Esophagus squamous epithelium (tissue), 4 donors: ENCODE measurements at regions not wholly inside any gene's neighbourhood (a gene's known extent, or its start where the extent isn't known, plus 50 kb on each side); places are given as distances from the start of the nearest gene placed in this dataset.

ENCODE experiments used
- POLR2A ChIP-seq, 4 donors: fragments of 450-650 bp; IDR thresholded peaks; one replicate each; pipeline ENCODE4 v1.6.1; 2017; ENCODE audit warnings: antibody characterized with exemption in 4 of 4, mild to moderate bottlenecking in 4 of 4, moderate library complexity in 3 of 4
- TF ChIP-seq, protein P1 (sequence below), 6 experiments: fragments of 450-650 bp in 4 of 6; fragments of 200-600 bp in 2 of 6; sonication (generic) in 2 of 6; IDR thresholded peaks; one replicate each; pipeline ENCODE4 v1.5.1; 2016 to 2019; ENCODE audit warnings: antibody characterized with exemption in 6 of 6, mild to moderate bottlenecking in 4 of 6, moderate library complexity in 4 of 6

GRCh38 chr11:28491431-28491830, 383.2 kb downstream of the METTL15 start:
- TF ChIP-seq, protein P1, sequence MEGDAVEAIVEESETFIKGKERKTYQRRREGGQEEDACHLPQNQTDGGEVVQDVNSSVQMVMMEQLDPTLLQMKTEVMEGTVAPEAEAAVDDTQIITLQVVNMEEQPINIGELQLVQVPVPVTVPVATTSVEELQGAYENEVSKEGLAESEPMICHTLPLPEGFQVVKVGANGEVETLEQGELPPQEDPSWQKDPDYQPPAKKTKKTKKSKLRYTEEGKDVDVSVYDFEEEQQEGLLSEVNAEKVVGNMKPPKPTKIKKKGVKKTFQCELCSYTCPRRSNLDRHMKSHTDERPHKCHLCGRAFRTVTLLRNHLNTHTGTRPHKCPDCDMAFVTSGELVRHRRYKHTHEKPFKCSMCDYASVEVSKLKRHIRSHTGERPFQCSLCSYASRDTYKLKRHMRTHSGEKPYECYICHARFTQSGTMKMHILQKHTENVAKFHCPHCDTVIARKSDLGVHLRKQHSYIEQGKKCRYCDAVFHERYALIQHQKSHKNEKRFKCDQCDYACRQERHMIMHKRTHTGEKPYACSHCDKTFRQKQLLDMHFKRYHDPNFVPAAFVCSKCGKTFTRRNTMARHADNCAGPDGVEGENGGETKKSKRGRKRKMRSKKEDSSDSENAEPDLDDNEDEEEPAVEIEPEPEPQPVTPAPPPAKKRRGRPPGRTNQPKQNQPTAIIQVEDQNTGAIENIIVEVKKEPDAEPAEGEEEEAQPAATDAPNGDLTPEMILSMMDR (IDR thresholded peaks at IDR 0.05), result no peak
- no peak for TF ChIP-seq POLR2A (IDR thresholded peaks at IDR 0.05)
